ENCODE measurements at regions not wholly inside any gene's neighbourhood (a gene's known extent, or its start where the extent isn't known, plus 50 kb on each side); places are given as distances from the start of the nearest gene placed in this dataset.

GRCh38 chr4:140309124-140309870, 64.1 kb upstream of the SCOC start:
- TF ChIP-seq, protein P1, sequence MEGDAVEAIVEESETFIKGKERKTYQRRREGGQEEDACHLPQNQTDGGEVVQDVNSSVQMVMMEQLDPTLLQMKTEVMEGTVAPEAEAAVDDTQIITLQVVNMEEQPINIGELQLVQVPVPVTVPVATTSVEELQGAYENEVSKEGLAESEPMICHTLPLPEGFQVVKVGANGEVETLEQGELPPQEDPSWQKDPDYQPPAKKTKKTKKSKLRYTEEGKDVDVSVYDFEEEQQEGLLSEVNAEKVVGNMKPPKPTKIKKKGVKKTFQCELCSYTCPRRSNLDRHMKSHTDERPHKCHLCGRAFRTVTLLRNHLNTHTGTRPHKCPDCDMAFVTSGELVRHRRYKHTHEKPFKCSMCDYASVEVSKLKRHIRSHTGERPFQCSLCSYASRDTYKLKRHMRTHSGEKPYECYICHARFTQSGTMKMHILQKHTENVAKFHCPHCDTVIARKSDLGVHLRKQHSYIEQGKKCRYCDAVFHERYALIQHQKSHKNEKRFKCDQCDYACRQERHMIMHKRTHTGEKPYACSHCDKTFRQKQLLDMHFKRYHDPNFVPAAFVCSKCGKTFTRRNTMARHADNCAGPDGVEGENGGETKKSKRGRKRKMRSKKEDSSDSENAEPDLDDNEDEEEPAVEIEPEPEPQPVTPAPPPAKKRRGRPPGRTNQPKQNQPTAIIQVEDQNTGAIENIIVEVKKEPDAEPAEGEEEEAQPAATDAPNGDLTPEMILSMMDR (IDR thresholded peaks at IDR 0.05; ENCODE audit: insufficient read depth, low read length), result no peak
- H3K4me3 ChIP-seq (ENCODE audit: low read depth, low read length), result no peak overlapping the region
- peak; percentile 61 for DNase-seq (ENCODE audit: low read depth)

- DNase-seq (ENCODE audit: low read depth), result peak; percentile 98
- TF ChIP-seq, protein P1 (IDR thresholded peaks at IDR 0.05; ENCODE audit: insufficient read depth, low read length), result no peak
- H3K4me3 ChIP-seq (ENCODE audit: low read depth, low read length), result peak overlapping the region; percentile 20
These were observed 64.9 kb upstream of the SCOC start for GRCh38 chr4:140308366-140309123.

GRCh38 chr4:140305053-140305452, 68.4 kb upstream of the SCOC start:
- DNase-seq (ENCODE audit: low read depth), result peak; percentile 48

GRCh38 chr4:140304346-140304745, 69.1 kb upstream of the SCOC start:
- no peak for DNase-seq (ENCODE audit: low read depth)
- TF ChIP-seq, protein P1 (IDR thresholded peaks at IDR 0.05; ENCODE audit: insufficient read depth, low read length), result no peak
- no peak overlapping the region for H3K4me3 ChIP-seq (ENCODE audit: low read depth, low read length)

More at GRCh38 chr4:140305053-140305452, 68.4 kb upstream of the SCOC start:
- no peak overlapping the region for H3K4me3 ChIP-seq (ENCODE audit: low read depth, low read length)
- TF ChIP-seq, protein P1 (IDR thresholded peaks at IDR 0.05; ENCODE audit: insufficient read depth, low read length), result no peak

DNA sequence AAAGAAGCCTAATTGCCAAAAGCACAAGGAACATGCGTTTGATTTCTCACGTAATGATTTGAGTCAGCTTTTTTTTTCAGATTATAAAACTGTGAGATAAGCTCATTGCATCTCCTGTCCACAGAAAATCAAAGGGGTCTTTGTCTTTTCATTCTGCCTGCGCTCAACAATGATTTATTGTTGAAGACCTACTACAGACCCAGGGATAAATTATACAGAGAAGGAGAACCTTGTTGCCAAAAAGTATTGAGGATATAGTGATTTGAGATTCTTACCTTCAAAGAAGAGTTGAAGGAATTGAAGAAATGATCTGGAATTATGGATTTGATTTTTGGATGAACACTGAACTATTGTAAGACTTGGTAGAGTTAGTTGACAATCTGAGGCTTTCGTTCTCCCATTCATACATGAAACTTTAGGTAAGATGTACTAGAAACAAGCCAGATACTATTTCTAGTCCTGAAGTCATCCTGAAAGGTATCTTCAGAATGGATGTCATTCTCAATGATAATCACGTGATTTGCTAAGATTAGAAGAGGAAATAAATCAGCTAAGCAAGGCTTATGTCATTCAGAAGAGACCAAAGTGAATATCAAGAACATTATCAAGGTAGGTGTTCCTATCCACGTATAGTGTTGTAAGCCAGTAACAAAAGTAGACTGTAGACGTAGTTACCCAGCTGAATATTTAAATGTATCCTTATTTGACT, 71.1 kb upstream of the SCOC start:
- H3K4me3 ChIP-seq (ENCODE audit: low read depth, low read length), result no peak overlapping the region
- no peak for DNase-seq (ENCODE audit: low read depth)
- TF ChIP-seq, protein P1 (IDR thresholded peaks at IDR 0.05; ENCODE audit: insufficient read depth, low read length), result no peak

- TF ChIP-seq, protein P1 (IDR thresholded peaks at IDR 0.05; ENCODE audit: insufficient read depth, low read length), result no peak
- no peak overlapping the region for H3K4me3 ChIP-seq (ENCODE audit: low read depth, low read length)
- peak; percentile 64 for DNase-seq (ENCODE audit: low read depth)
These were observed 73.0 kb upstream of the SCOC start for GRCh38 chr4:140300271-140300970.
